22Rv1 (cell line): ENCODE measurements at regions not wholly inside any gene's neighbourhood (a gene's known extent, or its start where the extent isn't known, plus 50 kb on each side); places are given as distances from the start of the nearest gene placed in this dataset.

Experiments
- CTCF ChIP-seq: fragments of 450-650 bp; IDR thresholded peaks from 2 replicates; pipeline ENCODE4 v1.5.1; 2017; ENCODE audit warnings: mild to moderate bottlenecking
- ZFX ChIP-seq: fragments of 450-650 bp; IDR thresholded peaks from 2 replicates; pipeline ENCODE4 v1.6.1; 2017; ENCODE audit warnings: antibody characterized with exemption, borderline replicate concordance

GRCh38 chr13:105937451-105937850 lies 598.0 kb downstream of the EFNB2 start:
- TF ChIP-seq CTCF: no peak
- TF ChIP-seq ZFX: no peak
